Kidney (tissue), 13 donors: ENCODE measurements at regions not wholly inside any gene's neighbourhood (a gene's known extent, or its start where the extent isn't known, plus 50 kb on each side); places are given as distances from the start of the nearest gene placed in this dataset.

Experiments used
- DNase-seq, 5 donors: peaks; one replicate each; pipeline ENCODE4 v3.0.0-alpha.2; 2013 to 2020
- FAIRE-seq: peaks from 2 replicates; lab custom pipeline; 2012; peaks lifted over from hg19 to GRCh38; lab: Jason Lieb, UNC
- H3K27ac ChIP-seq, 2 donors: one replicate each; pipeline ENCODE4 v1.7.0; 2013; ENCODE audit warnings: low read depth in 2 of 2, low read length in 2 of 2, inconsistent platforms in 1 of 2
- H3K27me3 ChIP-seq: one replicate; pipeline ENCODE4 v1.7.1; 2013; ENCODE audit warnings: low read length, inconsistent platforms; ENCODE audit not compliant: control insufficient read depth, insufficient read depth
- H3K36me3 ChIP-seq, 3 donors: one replicate each; pipeline versions ENCODE4 v1.7.0 to v1.7.1; 2013; ENCODE audit warnings: low read length in 3 of 3, control low read depth in 1 of 3, inconsistent platforms in 1 of 3; ENCODE audit not compliant: insufficient read depth in 3 of 3, control insufficient read depth in 2 of 3
- H3K4me1 ChIP-seq, 3 donors: one replicate each; pipeline versions ENCODE4 v1.7.0 to v1.7.1; 2013; ENCODE audit warnings: low read length in 3 of 3, inconsistent platforms in 1 of 3, low read depth in 1 of 3; ENCODE audit not compliant: control insufficient read depth in 2 of 3, insufficient read depth in 2 of 3
- H3K4me3 ChIP-seq, 3 donors: one replicate each; pipeline versions ENCODE4 v1.7.0 to v1.8.1; 2013; ENCODE audit warnings: low read length in 3 of 3, control low read depth in 1 of 3, inconsistent platforms in 1 of 3
- H3K9ac ChIP-seq, 3 donors: one replicate each; pipeline versions ENCODE4 v1.7.0 to v1.7.1; 2013; ENCODE audit warnings: low read length in 3 of 3, control low read depth in 1 of 3, inconsistent platforms in 1 of 3
- H3K9me3 ChIP-seq, 3 donors: one replicate each; pipeline versions ENCODE4 v1.7.0 to v1.7.1; 2013; ENCODE audit warnings: low read length in 3 of 3, control low read depth in 1 of 3, inconsistent platforms in 1 of 3; ENCODE audit not compliant: control insufficient read depth in 2 of 3, insufficient read depth in 1 of 3
- CTCF ChIP-seq: IDR thresholded peaks from 3 replicates; pipeline ENCODE4 v1.5.1; 2012; ENCODE audit warnings: mild to moderate bottlenecking, moderate library complexity, borderline replicate concordance; ENCODE audit not compliant: insufficient read depth; ENCODE audit errors: extremely low read depth
- intact Hi-C: fragments of 100-400 bp; cut with DNase I; formaldehyde crosslinking; loops from one replicate; pipeline ENCODE4 v1.11.1; 2022
- donor health status: control.
- donor health status: control.
- donor health status: control.
- donor health status: control.
- donor health status: control.
- donor health status: DM: yes; HTN: yes; CAD: no.
- donor health status: Normal renal cell carcinoma (clear cell type).

- no peak overlapping the region for H3K4me3 ChIP-seq
- DNase-seq (no peak), FAIRE-seq (peak; percentile 74)
- H3K4me1 ChIP-seq = peaks cover 0 to 7% (median 0%) of the 10 kb centered on the region in 3 donors
- no peak overlapping the region for H3K27ac ChIP-seq
- no peaks in the 10 kb centered on the region for H3K36me3 ChIP-seq
- no peak overlapping the region for H3K9ac ChIP-seq
- intact Hi-C loops = no loop called here
- H3K27me3 ChIP-seq = no peaks in the 10 kb centered on the region
- TF ChIP-seq CTCF = no peak
- H3K9me3 ChIP-seq = no peaks in the 10 kb centered on the region
Observed at GRCh38 chr3:27593173-27593572, 109.0 kb upstream of the SLC4A7 start.

DNA sequence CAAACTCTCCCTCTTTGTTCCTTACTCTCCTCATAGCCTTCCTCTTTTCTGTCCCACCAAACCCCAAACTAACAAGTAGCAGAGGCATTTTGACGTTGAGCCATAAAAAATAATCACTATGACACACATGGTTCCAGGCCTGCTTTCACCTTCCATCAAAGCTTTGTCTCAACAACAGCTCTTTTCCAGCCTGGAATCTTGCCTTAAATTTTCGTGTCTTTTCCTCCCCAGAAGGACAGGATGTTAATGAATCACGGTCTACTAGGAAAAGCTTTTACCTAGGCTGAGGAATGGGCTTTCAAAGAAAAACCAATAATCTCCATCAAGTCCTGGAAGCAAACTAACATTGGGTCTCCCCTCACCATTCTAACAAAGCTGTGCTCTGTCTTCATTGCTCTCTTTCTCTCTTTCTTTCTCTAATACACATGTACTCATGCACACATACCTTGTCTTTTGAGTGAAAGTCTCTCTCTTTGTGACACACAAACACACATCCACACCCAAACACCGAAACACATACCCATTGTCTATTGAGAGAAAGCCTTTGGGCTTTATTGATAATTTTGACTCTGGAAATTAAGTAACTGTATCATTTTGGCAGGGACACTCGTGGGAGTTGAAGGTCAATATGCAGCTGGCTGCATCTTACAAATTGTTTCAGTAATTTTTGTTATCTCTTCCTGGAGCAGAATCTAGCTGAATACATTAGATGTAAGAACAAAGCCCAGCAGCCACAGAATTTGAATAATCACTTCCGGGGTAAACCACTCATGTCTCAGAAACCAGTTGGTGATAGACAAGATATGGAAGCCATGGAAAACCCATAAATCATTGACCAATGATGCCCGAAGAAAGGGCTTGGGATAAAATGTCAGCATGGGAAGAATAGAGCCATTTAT is 107.4 kb upstream of the SLC4A7 start:
- H3K27me3 ChIP-seq = no peaks in the 10 kb centered on the region
- no peaks in the 10 kb centered on the region for H3K36me3 ChIP-seq
- peak in 1 of 5 donors; percentile 38 for DNase-seq
- FAIRE-seq = no peak
- intact Hi-C loops = no loop called here
- H3K4me1 ChIP-seq = peaks cover 0 to 7% (median 0%) of the 10 kb centered on the region in 3 donors
- no peak overlapping the region for H3K9ac ChIP-seq
- H3K9me3 ChIP-seq = no peaks in the 10 kb centered on the region
- H3K4me3 ChIP-seq = no peak overlapping the region
- no peak for TF ChIP-seq CTCF
- peak overlapping the region in 1 of 2 donors; percentile 50 for H3K27ac ChIP-seq

GRCh38 chr3:27590437-27591298 is 106.5 kb upstream of the SLC4A7 start:
- FAIRE-seq (no peak), DNase-seq (peak in 2 of 5 donors; percentile 13 to 60)
- Histone ChIP-seq H3K27ac (peak overlapping the region in 1 of 2 donors; percentile 50), H3K36me3 (no peaks in the 10 kb centered on the region), H3K4me3 (no peak overlapping the region), H3K9me3 (no peaks in the 10 kb centered on the region), H3K9ac (no peak overlapping the region), H3K4me1 (peaks cover 0 to 7% (median 0%) of the 10 kb centered on the region in 3 donors), H3K27me3 (no peaks in the 10 kb centered on the region)
- intact Hi-C loops = no loop called here
- no peak for TF ChIP-seq CTCF
